Neural progenitor cell (in vitro differentiated cells): ENCODE measurements at regions not wholly inside any gene's neighbourhood (a gene's known extent, or its start where the extent isn't known, plus 50 kb on each side); places are given as distances from the start of the nearest gene placed in this dataset.

Experiments used
- DNase-seq: peaks from one replicate; pipeline ENCODE4 v3.0.0-alpha.2; 2016; ENCODE audit warnings: low spot score
- H2AFZ ChIP-seq: fragments of 200-600 bp; sonication (generic); replicated peaks from 2 replicates; pipeline ENCODE4 v1.6.1; 2016; ENCODE audit warnings: antibody characterized with exemption
- H3F3A ChIP-seq: fragments of 200-600 bp; sonication (generic); 2 replicates; pipeline ENCODE4 v1.6.1; 2016; ENCODE audit warnings: antibody characterized with exemption, low read depth
- H3K27ac ChIP-seq: fragments of 200-600 bp; sonication (generic); 2 replicates; pipeline ENCODE4 v1.5.1; 2016; ENCODE audit warnings: mild to moderate bottlenecking
- H3K27me3 ChIP-seq: fragments of 200-600 bp; sonication (generic); 2 replicates; pipeline ENCODE4 v1.6.1; 2016; ENCODE audit warnings: mild to moderate bottlenecking, moderate library complexity
- H3K36me3 ChIP-seq: fragments of 200-600 bp; sonication (generic); 2 replicates; pipeline ENCODE4 v1.5.1; 2016
- H3K4me1 ChIP-seq: fragments of 200-600 bp; sonication (generic); 2 replicates; pipeline ENCODE4 v1.6.1; 2016; ENCODE audit warnings: mixed run types
- H3K4me2 ChIP-seq: fragments of 200-600 bp; sonication (generic); 2 replicates; pipeline ENCODE4 v1.6.1; 2016
- H3K4me3 ChIP-seq: fragments of 200-600 bp; sonication (generic); 2 replicates; pipeline ENCODE4 v1.5.1; 2016
- H3K79me2 ChIP-seq: fragments of 200-600 bp; sonication (generic); 2 replicates; pipeline ENCODE4 v1.6.1; 2016; ENCODE audit warnings: low read depth
- H3K9ac ChIP-seq: fragments of 200-600 bp; sonication (generic); 2 replicates; pipeline ENCODE4 v1.6.1; 2016
- H3K9me3 ChIP-seq: fragments of 200-600 bp; sonication (generic); 2 replicates; pipeline ENCODE4 v1.5.1; 2016; ENCODE audit warnings: low read depth
- H4K20me1 ChIP-seq: fragments of 200-600 bp; sonication (generic); 2 replicates; pipeline ENCODE4 v1.6.1; 2016; ENCODE audit warnings: low read depth
- H3K27ac Mint-ChIP-seq: 3 replicates; pipeline ENCODE4 v1.8.0; 2021; ENCODE audit warnings: mixed read lengths
- H3K27me3 Mint-ChIP-seq: 2 replicates; pipeline ENCODE4 v1.8.0; 2022; ENCODE audit warnings: low read depth, mild to moderate bottlenecking, inconsistent platforms, moderate library complexity, mixed read lengths; ENCODE audit not compliant: insufficient read depth
- H3K36me3 Mint-ChIP-seq: 3 replicates; pipeline ENCODE4 v1.8.0; 2021; ENCODE audit warnings: mixed read lengths
- H3K4me1 Mint-ChIP-seq: 3 replicates; pipeline ENCODE4 v1.8.0; 2021; ENCODE audit warnings: mixed read lengths
- H3K4me3 Mint-ChIP-seq: 3 replicates; pipeline ENCODE4 v1.8.0; 2021; ENCODE audit warnings: mild to moderate bottlenecking, moderate library complexity, mixed read lengths
- H3K9me3 Mint-ChIP-seq: 3 replicates; pipeline ENCODE4 v1.8.0; 2020; ENCODE audit warnings: mixed read lengths
- EZH2 ChIP-seq: fragments of 200-600 bp; sonication (generic); IDR thresholded peaks from 2 replicates; pipeline ENCODE4 v1.6.1; 2017; ENCODE audit warnings: antibody characterized with exemption, mild to moderate bottlenecking, moderate library complexity
- EZH2phosphoT487 ChIP-seq: fragments of 200-600 bp; sonication (generic); IDR thresholded peaks from 2 replicates; pipeline ENCODE4 v1.6.1; 2017; ENCODE audit warnings: antibody characterized with exemption
- TF ChIP-seq, protein P1 (sequence below): fragments of 200-600 bp; sonication (generic); IDR thresholded peaks from 2 replicates; pipeline ENCODE4 v1.5.1; 2017; ENCODE audit warnings: antibody characterized with exemption, mild to moderate bottlenecking

- H3K4me1 Mint-ChIP-seq: peaks cover 9% of the 10 kb centered on the region
- H2AFZ ChIP-seq: no peak overlapping the region
- no peaks in the 10 kb centered on the region for H3K79me2 ChIP-seq
- TF ChIP-seq EZH2 (no peak), EZH2phosphoT487 (no peak)
- TF ChIP-seq, protein P1, sequence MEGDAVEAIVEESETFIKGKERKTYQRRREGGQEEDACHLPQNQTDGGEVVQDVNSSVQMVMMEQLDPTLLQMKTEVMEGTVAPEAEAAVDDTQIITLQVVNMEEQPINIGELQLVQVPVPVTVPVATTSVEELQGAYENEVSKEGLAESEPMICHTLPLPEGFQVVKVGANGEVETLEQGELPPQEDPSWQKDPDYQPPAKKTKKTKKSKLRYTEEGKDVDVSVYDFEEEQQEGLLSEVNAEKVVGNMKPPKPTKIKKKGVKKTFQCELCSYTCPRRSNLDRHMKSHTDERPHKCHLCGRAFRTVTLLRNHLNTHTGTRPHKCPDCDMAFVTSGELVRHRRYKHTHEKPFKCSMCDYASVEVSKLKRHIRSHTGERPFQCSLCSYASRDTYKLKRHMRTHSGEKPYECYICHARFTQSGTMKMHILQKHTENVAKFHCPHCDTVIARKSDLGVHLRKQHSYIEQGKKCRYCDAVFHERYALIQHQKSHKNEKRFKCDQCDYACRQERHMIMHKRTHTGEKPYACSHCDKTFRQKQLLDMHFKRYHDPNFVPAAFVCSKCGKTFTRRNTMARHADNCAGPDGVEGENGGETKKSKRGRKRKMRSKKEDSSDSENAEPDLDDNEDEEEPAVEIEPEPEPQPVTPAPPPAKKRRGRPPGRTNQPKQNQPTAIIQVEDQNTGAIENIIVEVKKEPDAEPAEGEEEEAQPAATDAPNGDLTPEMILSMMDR: no peak
- no peak overlapping the region for H3K4me3 Mint-ChIP-seq
- no peak overlapping the region for H3K4me2 ChIP-seq
- no peaks in the 10 kb centered on the region for H3F3A ChIP-seq
- H3K9me3 Mint-ChIP-seq: no peaks in the 10 kb centered on the region
- no peaks in the 10 kb centered on the region for H3K4me1 ChIP-seq
- H3K9ac ChIP-seq: no peak overlapping the region
- no peak overlapping the region for H3K27ac ChIP-seq
- H3K27me3 ChIP-seq: no peaks in the 10 kb centered on the region
- DNase-seq: no peak
- H3K27ac Mint-ChIP-seq: no peak overlapping the region
- H3K36me3 ChIP-seq: no peaks in the 10 kb centered on the region
- peaks cover 6% of the 10 kb centered on the region for H3K27me3 Mint-ChIP-seq
- H3K9me3 ChIP-seq: no peaks in the 10 kb centered on the region
- no peaks in the 10 kb centered on the region for H4K20me1 ChIP-seq
- peaks cover 37% of the 10 kb centered on the region for H3K36me3 Mint-ChIP-seq
- no peak overlapping the region for H3K4me3 ChIP-seq
These were observed 76.0 kb upstream of the GRK3 start for GRCh38 chr22:25488244-25489020.

DNA sequence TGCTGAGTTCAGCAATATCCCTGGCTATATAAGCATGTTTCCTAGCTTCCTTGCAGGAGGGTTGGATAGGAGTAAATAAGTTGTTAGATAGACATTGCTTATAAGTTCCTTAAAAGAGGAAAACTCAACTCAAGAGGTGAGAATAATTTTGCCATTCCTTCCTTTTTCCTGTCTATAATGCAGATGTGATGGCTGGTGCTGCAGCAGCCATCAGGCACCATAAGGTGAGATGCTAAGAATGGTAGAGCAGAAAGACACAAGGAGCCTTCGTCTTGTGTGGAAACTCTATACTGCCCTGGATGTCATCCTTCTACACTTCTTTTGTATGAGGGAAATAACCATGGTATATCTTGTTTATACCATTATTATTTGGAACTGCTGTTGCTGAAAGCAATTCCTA lies 74.5 kb upstream of the GRK3 start:
- H3K4me3 ChIP-seq: no peak overlapping the region

DNA sequence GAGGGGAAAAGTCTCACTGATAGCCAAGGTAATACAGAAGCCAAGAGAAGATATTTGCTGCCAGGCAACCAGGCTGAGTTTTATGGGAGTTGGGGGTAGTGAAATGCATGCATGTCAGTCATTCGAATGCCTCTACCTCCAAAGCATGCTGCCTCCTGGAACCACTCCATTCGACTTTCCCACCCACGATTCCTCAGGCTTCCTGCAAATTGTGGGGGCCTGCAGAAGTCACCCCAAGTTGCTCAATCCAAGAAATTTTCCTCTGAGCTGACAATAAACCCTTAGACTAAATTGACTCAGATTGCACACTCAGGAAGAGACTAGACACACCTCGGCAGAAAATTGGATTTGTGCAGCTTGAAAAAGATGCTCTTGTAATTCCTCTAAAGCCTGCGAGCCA lies 73.6 kb upstream of the GRK3 start:
- Histone ChIP-seq H3K4me3 (no peak overlapping the region), H3K27ac (no peak overlapping the region), H3K4me1 (no peaks in the 10 kb centered on the region), H3K36me3 (no peaks in the 10 kb centered on the region), H3K4me2 (no peak overlapping the region), H3K79me2 (no peaks in the 10 kb centered on the region), H3K9me3 (no peaks in the 10 kb centered on the region), H3K27me3 (no peaks in the 10 kb centered on the region), H2AFZ (no peak overlapping the region), H4K20me1 (no peaks in the 10 kb centered on the region), H3K9ac (no peak overlapping the region), H3F3A (no peaks in the 10 kb centered on the region)
- DNase-seq: no peak
- TF ChIP-seq, protein P1: no peak
- TF ChIP-seq EZH2phosphoT487 (no peak), EZH2 (no peak)
- peaks cover 6% of the 10 kb centered on the region for H3K27me3 Mint-ChIP-seq
- no peak overlapping the region for H3K4me3 Mint-ChIP-seq
- no peaks in the 10 kb centered on the region for H3K9me3 Mint-ChIP-seq
- H3K27ac Mint-ChIP-seq: no peak overlapping the region
- H3K4me1 Mint-ChIP-seq: peaks cover 13% of the 10 kb centered on the region
- peaks cover 25% of the 10 kb centered on the region for H3K36me3 Mint-ChIP-seq

More for the DNA sequence above, 74.5 kb upstream of the GRK3 start:
- Histone ChIP-seq H3K27ac (no peak overlapping the region), H3K9me3 (no peaks in the 10 kb centered on the region), H3F3A (no peaks in the 10 kb centered on the region), H3K27me3 (no peaks in the 10 kb centered on the region), H3K4me2 (no peak overlapping the region), H3K9ac (no peak overlapping the region), H3K79me2 (no peaks in the 10 kb centered on the region), H3K36me3 (no peaks in the 10 kb centered on the region), H3K4me1 (no peaks in the 10 kb centered on the region), H4K20me1 (no peaks in the 10 kb centered on the region), H2AFZ (no peak overlapping the region)
- Mint-ChIP-seq H3K36me3 (peaks cover 29% of the 10 kb centered on the region), H3K4me3 (no peak overlapping the region), H3K27me3 (peaks cover 6% of the 10 kb centered on the region), H3K4me1 (peaks cover 13% of the 10 kb centered on the region), H3K9me3 (no peaks in the 10 kb centered on the region), H3K27ac (no peak overlapping the region)
- TF ChIP-seq EZH2 (no peak), EZH2phosphoT487 (no peak)
- TF ChIP-seq, protein P1: no peak
- DNase-seq: no peak
